ENCODE measurements at regions not wholly inside any gene's neighbourhood (a gene's known extent, or its start where the extent isn't known, plus 50 kb on each side); places are given as distances from the start of the nearest gene placed in this dataset.
A peak's percentile ranks its signal among the peaks of the same experiment; 100 is the strongest.

- H2AFZ ChIP-seq (ENCODE audit: low read depth, low read length, poor library complexity, severe bottlenecking): peak overlapping the region; percentile 73
- no peaks in the 10 kb centered on the region for H4K20me1 ChIP-seq (ENCODE audit: insufficient read depth)
- peak overlapping the region; percentile 70 for H3K4me2 ChIP-seq (ENCODE audit: low read length)
- POLR2A ChIA-PET: interaction anchor here (1.0 to 1.4 kb wide), 3 partner anchors 16 to 36 kb away, joined by 3 read pairs; no protein-coding TSS in a partner anchor
- H3K4me3 ChIP-seq (replicated peaks in 1 of 2; ENCODE audit: low read depth in 1 of 2, low read length in 2 of 2): peak overlapping the region in 1 of 2 experiments; percentile 42; a peak in 1 of 4 replicates
- H3K27ac ChIP-seq (ENCODE audit: low read depth, low read length): no peak overlapping the region
- H3K4me1 ChIP-seq (ENCODE audit: control insufficient read depth in 1 of 2, insufficient read depth in 2 of 2, low read length in 2 of 2): peaks cover 8 to 22% of the 10 kb centered on the region in 2 experiments
- no TSS peak for BruUV-seq (replicated peaks)
- H3K79me2 ChIP-seq (ENCODE audit: insufficient read depth, low read length): no peaks in the 10 kb centered on the region
- H3K9me3 ChIP-seq (ENCODE audit: control insufficient read depth in 1 of 2, insufficient read depth in 1 of 2, low read depth in 1 of 2, low read length in 2 of 2): no peaks in the 10 kb centered on the region
- DNase-seq (ENCODE audit: low read depth, low spot score): no peak
- TF ChIP-seq YY1 (IDR thresholded peaks at IDR 0.05; ENCODE audit: extremely low read depth, insufficient replicate concordance, low read depth, low read length): no peak
- no peak for TF ChIP-seq ZFX (IDR thresholded peaks at IDR 0.05)
- TF ChIP-seq TCF7L2 (IDR thresholded peaks at IDR 0.05; ENCODE audit: borderline replicate concordance, extremely low read depth, insufficient read depth, insufficient read length): no peak
- H3K27me3 ChIP-seq (ENCODE audit: insufficient read depth, low read length): peaks cover 12% of the 10 kb centered on the region; the same call in 1 of the 2 replicates
- CTCF ChIA-PET: interaction anchor here (0.8 to 1.1 kb wide), 3 partner anchors 26 to 56 kb away, joined by 3 read pairs; no protein-coding TSS in a partner anchor
- intact Hi-C loops (cut with micrococcal nuclease): no loop called here
- no peak for ATAC-seq
- H3K9me2 ChIP-seq (ENCODE audit: insufficient read depth): no peaks in the 10 kb centered on the region
- peak overlapping the region; percentile 27; the same call in 1 of the 2 replicates for H3K9ac ChIP-seq (ENCODE audit: low read length)
- RAD21 ChIA-PET (ENCODE audit: low non-redundant PET in 1 of 2, low total read pairs in 2 of 2, uncharacterized antibody in 2 of 2, unreplicated experiment in 2 of 2): no interaction called here
- H3K36me3 ChIP-seq (ENCODE audit: control insufficient read depth in 1 of 2, insufficient read depth in 2 of 2, low read length in 2 of 2): no peaks in the 10 kb centered on the region
These were observed 338.0 kb downstream of the NSG2 start for GRCh38 chr5:174383210-174384167.

DNA sequence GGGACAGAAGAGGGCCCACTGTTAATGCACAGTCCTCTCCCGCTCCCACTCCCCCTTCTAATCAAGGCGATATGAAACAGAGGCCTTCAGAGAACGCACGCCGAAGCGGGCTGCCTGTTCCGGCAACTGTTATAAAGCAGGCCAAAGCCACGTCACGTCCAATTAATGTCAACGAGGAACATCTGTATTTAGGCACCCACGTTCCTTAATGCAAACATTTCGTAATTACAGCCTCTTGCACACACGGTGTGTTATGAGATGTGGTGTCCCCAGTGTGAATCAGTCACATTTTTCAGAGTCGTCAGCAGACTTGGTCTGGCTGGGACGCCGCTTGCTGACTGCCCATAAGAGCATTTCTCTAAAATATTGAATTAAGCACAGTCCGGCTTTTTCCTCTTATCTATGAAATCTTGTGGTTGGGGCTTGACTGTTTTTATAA, 339.0 kb downstream of the NSG2 start:
- intact Hi-C loops (cut with micrococcal nuclease): no loop called here
- peaks cover 21% of the 10 kb centered on the region for H3K27me3 ChIP-seq (ENCODE audit: insufficient read depth, low read length)
- peaks cover 8 to 22% of the 10 kb centered on the region in 2 experiments for H3K4me1 ChIP-seq (ENCODE audit: control insufficient read depth in 1 of 2, insufficient read depth in 2 of 2, low read length in 2 of 2)
- H2AFZ ChIP-seq (ENCODE audit: low read depth, low read length, poor library complexity, severe bottlenecking): no peak overlapping the region
- DNase-seq (ENCODE audit: low read depth, low spot score) (no peak), ATAC-seq (no peak)
- BruUV-seq (replicated peaks): no TSS peak
- H3K9ac ChIP-seq (ENCODE audit: low read length): no peak overlapping the region
- no peaks in the 10 kb centered on the region for H4K20me1 ChIP-seq (ENCODE audit: insufficient read depth)
- no peak overlapping the region for H3K27ac ChIP-seq (ENCODE audit: low read depth, low read length)
- no peak overlapping the region for H3K4me2 ChIP-seq (ENCODE audit: low read length)
- H3K9me3 ChIP-seq (ENCODE audit: control insufficient read depth in 1 of 2, insufficient read depth in 1 of 2, low read depth in 1 of 2, low read length in 2 of 2): no peaks in the 10 kb centered on the region
- no peak overlapping the region for H3K4me3 ChIP-seq (replicated peaks in 1 of 2; ENCODE audit: low read depth in 1 of 2, low read length in 2 of 2)
- no peaks in the 10 kb centered on the region for H3K79me2 ChIP-seq (ENCODE audit: insufficient read depth, low read length)
- RAD21 ChIA-PET (ENCODE audit: low non-redundant PET in 1 of 2, low total read pairs in 2 of 2, uncharacterized antibody in 2 of 2, unreplicated experiment in 2 of 2): no interaction called here
- TF ChIP-seq EGR1 (IDR thresholded peaks at IDR 0.05; ENCODE audit: low read depth) (no peak), ZBTB33 (IDR thresholded peaks at IDR 0.05; ENCODE audit: extremely low read depth, insufficient replicate concordance, low read length) (no peak), EZH2 (IDR thresholded peaks at IDR 0.05) (no peak), ZFX (IDR thresholded peaks at IDR 0.05) (no peak)
- POLR2A ChIA-PET: no interaction called here
- no peaks in the 10 kb centered on the region for H3K36me3 ChIP-seq (ENCODE audit: control insufficient read depth in 1 of 2, insufficient read depth in 2 of 2, low read length in 2 of 2)
- H3K9me2 ChIP-seq (ENCODE audit: insufficient read depth): no peaks in the 10 kb centered on the region
- CTCF ChIA-PET: no interaction called here

Data from HCT116 (cell line).